ENCODE measurements at regions not wholly inside any gene's neighbourhood (a gene's known extent, or its start where the extent isn't known, plus 50 kb on each side); places are given as distances from the start of the nearest gene placed in this dataset.

DNA sequence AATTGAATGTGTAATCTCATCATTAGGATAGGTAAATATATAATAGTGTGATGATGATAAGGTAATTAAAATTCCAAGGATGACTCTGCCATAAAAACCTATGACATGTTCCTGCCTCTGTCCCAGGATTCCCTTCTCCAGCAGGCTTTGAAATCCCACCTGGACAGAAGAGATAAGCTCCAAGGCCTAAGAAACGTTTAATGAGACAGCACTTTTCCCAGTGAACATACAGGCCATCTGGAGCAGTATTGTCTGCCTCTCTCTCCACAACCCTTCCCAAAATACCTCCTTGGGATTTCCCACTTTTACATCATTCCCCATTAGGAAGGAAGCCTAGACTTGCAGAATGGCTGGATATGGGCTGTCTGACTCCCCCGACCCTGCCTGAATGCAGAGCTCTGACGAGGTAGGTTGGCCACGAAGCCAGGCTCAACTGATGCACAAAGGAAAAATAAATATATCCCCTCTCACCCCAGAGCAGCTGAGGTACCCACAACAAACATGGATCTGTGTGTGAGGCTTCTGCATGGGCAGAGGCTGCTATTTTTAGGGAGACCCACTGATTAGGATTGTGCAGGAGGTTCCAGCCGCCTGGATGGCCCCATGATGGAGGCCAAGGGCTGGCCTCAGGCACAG, 71.0 kb downstream of the TMPRSS5 start:
- no peak for DNase-seq

DNA sequence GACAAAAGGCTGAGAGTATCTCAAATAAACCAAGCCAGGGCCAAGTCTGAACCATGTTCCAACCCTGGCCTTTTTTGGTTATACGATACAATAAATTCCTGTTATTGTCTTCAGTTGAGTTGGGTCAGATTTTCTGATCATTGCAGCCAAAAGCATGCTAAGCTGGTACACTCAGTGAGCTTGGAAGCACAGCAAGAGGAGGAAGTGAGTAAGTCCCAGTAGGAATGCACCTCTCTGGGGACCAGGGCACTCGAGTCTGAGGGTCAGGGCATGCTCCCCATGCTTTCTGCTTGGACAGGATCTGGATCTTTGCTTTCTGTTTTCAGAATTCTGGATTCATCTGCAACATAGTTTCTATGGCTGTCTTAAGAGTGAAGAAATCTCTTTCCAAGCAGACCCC, 73.1 kb downstream of the TMPRSS5 start:
- DNase-seq: no peak

DNA sequence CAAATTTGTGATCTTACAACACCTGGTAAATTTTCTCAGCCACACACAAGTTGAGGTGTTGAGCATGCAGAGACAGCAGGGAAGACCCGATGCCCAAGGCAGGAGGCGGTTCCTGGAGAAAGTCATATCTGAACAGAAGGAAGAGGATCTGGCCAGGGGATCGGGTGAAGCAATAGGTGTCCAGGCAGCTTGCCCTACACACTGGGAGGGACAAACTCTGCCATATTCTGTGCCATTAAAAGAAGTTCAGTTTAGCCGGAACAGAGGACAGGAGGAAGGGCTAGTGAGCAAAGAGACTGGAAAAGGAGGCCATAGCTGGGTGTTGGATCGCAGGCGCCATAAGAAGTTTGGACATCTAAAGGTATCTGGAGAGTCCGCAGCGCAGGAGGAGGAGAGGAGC, 76.5 kb downstream of the TMPRSS5 start:
- DNase-seq: no peak

DNA sequence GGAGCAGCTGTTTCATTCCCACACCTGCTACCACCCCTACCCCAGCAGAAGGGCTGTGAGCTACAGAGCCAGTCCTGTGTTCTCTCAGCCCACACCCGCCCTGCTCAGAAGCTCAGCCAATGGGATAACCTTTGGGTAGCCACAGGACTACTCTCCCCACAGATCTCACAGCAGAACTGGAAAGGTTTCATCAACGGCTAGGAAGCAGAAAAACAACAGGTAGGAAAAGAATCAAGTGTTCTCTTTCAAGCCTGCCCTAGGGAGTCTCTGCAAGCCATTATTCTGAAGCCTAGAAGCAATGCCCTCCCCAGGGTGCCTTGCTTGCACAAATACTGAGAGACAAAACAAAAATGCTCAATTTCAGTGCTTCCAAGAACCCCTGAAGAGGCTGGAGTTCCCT, 77.2 kb downstream of the TMPRSS5 start:
- DNase-seq: no peak

DNA sequence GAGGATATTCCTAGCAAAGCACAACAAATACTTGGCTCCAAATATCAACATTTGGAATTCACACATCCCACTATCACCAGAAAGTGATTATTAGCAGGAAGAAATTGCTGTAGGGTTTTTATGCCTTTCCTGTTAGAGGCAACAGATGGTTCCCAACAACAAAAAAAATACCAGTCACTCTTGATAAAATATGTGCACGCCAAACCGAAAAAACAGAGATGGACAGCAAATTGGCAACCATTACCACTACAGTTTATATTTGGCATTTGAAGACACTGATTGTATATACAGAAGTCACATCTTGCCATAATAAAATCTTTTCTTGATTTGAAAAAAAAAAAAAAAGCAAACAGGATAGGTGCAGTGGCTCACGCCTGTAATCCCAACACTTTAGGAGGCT, 78.2 kb downstream of the TMPRSS5 start:
- DNase-seq: no peak

DNA sequence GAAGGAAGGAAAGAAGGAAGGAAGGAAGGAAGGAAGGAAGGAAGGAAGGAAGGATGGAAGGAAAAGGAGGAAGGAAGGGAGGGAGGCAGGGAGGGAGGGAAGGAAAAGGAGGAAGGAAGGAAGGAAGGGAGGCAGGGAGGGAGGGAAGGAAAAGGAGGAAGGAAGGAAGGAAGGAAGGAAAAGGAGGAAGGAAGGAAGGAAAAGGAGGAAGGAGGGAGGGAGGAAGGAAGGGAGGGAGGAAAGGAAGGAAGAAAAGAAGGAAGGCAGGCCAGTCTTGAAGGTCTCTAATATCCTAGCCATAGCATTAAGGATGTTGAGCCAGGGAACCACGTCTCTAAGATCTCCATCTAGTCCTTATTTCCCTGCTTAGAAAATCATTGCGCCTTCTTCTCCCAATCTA, 78.8 kb downstream of the TMPRSS5 start:
- DNase-seq: no peak

DNA sequence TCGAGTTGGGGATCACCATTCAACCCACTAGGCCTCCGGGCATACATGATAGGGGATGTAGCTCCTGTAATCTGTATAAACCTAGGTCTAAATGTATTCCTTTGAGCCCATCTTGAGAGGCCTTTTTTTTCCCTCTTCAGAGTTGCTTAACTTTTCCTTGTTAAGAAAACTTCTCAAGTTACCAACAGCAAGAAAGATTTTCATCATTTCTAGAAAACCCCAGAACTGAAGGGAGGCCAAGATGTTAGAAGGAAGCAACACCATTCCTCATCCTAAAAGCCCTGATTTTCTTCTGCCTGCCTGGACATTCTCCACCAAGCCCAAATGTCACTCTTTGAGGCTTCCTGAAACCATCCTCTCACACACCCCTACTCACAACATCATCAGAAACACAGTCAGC, 79.4 kb downstream of the TMPRSS5 start:
- no peak for DNase-seq

DNA sequence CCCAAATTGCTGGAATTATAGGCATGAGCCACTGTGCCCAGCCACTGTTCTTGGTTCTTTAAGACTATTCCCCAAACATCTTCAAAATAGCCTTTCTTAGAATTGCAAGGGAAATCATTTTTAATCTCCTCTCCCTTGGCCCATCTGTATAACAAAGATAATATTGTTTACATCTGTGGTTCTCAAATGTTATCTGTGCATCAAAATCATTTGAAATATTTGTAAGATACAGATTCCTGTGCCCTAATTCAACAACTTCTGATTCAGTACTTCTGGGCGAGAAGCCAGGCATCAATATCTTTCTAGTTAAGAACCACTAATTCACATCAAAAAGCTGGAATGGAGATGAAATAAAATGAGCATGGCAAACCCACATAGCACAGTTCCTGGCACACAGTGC, 83.0 kb downstream of the TMPRSS5 start:
- no peak for DNase-seq

DNA sequence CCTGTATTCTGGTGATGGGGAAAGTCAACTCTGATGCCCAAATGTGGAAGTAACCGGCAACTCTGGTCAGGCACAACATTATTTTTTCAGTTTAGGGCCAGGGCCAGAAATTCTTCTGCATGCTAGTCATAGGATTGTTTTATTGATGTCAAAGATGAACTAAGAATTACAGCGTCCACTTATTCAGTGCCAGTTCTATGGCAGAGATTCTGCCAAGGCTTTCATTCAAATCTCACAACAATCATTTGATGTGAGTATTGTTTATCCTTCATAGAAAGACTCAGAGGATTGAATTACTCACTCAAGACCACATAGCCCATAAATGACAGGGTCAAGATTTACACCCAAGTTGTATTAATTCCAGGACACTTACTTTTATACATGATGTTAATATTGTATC, 87.7 kb downstream of the TMPRSS5 start:
- DNase-seq: no peak

DNA sequence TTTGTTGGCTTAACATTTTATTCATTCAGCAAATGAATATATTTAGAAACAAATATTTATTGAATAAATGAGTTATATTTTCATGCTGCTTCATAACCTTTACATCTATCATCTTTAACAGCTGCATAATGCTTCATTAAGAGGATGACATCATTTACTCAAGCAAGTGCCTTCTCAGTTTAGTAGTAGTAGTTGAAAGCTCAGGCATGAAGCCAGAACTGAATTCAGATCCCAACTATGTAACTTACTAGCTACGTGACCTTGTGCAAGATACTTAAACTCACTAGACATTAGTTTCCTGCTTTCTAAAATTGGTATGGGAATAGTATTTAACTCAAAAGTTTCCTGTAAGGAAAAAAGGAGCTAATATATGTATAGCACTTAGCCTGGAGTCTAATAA, 90.3 kb downstream of the TMPRSS5 start:
- DNase-seq: no peak

DNA sequence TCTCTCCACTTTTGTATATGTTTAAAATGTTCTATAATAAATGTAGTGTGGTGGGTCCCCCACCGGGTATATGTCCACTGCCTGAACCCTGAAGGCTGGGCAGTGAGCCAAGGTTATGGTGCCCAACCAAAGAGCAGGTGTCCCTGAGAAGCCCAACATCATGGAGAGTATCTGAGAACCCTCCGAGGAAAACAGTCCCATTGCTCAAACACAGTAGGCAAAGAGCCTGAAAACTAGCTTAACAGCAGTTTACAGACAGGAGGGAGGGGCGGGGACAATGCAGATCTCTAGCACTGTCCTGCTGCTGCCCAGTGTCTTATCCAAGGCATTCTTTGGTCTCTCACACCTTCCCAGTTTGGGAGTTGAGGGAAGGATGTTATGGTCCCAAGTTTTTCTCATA, 91.0 kb downstream of the TMPRSS5 start:
- DNase-seq: no peak

DNA sequence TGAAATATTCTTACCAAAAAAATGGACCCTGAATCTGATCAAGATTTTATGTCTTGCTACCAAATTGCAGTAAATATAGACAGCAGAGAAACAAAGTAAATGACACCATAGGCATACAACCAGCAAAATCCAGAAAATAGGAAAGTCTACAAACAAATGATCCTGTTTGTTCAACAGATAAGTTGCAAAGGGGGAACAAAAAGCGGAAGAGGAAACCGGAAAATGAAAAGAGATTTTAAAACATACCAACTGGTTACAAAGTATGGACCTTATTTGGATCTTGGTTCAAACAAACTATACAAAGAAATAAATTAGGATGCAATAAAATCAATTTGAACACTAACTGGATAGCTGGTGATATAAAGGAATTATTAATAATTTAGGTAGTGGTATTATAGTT, 92.0 kb downstream of the TMPRSS5 start:
- no peak for DNase-seq

DNA sequence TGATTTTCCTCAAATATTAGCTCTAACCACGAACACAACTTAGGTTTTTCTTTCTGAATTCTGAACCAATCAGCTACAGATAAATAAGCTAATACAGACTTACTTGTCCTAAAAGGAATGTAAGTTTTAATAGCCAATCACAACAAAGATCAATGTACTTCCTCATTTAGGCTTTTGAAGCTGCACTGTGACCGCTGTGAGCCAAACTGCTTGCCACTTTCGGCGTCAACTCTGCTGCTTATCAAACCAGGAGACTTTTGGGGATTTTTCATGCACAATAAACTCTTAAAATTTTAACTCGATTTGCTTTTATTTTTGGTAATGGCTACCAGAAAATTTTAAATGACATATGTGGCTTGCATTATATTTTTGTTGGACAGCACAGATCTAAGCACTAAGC, 92.5 kb downstream of the TMPRSS5 start:
- DNase-seq: no peak

DNA sequence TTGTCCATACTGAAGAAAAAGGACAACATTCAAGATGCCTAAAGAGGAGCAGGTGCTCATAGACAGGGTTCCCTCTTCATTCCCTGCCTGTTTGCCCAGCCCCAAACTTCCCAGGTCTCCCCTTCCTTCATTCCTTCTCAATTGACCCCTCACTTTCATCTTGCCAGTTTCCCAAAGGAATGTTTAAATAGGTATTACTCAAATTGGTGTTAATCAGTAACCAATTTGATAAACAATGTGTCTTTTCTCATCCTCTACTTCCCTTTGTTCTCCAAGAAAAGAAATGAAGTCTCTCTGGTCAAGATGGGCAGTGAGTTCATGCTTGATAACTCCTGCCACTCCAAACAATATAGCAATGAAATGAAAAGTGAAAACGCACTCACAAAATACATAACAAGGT, 101.9 kb downstream of the TMPRSS5 start:
- no peak for DNase-seq

DNA sequence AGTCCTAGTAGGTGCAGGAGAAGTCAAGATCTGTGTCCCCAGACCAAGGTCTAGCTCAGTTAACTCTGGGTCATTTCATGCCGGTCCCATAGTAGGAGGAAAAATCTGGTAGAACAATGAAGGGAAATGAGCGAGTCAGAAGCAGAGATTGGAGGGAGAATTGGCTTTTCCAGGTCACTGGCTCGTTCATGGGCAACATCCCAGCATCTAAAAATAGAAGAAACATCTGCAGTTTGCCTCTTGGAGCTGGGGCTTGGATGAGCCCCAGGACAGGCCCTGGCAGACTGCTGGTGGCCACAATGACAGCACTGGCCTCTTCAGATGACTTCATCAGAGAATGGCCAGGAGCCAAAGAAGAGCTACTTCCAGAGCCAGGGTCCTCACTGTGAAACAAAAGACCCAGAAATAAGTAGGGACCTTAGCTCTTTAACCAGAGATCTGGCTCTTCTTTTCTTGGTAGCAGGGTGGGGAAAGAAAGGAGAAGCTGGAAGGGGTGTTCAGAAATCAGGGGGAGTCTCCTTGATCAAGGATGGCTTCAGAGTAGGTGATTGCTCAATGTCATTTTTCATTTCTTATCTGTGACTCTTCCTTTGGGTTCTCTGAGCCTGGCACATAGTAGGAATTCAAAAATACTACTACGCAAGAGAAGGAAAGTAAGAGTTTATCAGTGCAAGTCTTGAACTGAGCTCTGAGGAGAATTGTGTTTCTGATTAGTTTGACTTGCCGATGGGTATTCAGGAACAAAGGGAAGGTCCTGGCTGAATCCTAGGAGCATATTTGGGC, 102.6 kb downstream of the TMPRSS5 start:
- no peak for DNase-seq

DNA sequence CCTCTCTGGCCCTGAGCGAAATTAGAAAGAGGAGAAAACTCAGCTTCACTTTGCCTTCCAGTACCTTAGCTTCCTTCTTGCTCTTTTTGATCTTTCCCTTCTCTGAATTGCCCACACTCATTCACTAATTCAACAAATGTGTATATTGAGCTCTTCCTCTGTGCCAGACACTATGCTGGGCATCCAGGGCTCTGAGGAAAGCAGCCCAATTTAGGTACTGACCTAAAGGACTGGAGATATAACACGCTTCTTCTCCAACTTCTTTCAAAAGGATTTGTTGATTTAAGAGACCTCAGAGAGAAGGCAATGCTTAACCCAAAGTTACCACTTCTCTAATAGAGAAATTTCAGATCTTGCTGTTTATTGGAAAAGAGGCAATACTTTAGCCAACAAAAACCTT, 103.6 kb downstream of the TMPRSS5 start:
- DNase-seq: no peak

DNA sequence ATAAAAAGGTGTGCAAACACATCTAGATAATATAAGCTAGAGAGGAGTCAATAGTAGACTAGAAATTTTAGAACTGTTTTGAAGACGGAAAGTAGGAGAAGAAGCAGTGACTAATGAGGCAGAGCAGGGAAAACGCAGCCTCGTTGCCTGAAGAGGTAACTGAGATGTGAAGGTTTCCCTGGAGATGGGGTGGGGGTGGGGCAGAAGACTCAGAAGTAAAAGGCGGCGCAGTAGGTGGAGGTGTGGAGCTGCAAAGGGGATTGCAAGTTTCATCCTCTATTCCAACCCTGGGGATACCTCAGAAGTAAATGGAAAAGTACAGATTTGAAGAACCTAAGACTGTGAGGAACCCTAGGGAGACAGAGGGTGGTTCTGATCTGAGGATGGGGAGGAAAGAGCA, 109.5 kb downstream of the TMPRSS5 start:
- DNase-seq: no peak

DNA sequence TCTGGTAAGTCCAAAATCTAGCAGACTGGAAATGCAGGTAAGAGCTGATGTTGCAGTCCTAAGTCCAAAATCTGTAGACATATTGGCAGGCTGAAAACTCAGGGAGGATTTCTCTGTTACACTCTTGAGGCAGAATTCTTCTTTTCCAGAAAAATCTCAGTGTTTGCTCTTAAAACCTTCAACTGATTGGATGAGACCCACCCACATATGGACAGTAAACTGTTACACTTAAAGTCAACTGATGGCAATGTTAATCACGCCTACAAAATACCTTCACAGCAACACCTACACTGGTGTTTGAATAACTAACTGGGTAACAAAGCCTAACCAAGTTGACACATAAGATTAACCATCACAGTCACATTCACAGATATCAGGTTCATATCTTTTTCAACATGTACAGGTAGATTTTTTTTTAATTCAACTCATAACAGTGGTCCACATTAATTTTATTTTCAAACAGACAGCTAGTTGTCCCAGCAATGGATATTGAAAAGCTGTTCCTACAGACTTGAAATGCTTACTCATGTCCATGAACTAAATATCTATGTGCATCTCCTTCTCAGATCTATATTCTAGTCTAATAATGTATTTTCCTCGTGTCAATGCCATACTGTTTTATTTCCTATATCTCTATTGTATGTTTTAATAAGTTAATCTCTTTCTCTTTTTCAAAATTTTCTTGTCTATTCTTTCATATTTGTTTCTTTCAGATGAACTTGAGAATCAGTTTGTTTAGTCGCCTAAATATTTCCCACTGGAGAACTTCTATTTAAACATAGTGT, 110.1 kb downstream of the TMPRSS5 start:
- DNase-seq: no peak

DNA sequence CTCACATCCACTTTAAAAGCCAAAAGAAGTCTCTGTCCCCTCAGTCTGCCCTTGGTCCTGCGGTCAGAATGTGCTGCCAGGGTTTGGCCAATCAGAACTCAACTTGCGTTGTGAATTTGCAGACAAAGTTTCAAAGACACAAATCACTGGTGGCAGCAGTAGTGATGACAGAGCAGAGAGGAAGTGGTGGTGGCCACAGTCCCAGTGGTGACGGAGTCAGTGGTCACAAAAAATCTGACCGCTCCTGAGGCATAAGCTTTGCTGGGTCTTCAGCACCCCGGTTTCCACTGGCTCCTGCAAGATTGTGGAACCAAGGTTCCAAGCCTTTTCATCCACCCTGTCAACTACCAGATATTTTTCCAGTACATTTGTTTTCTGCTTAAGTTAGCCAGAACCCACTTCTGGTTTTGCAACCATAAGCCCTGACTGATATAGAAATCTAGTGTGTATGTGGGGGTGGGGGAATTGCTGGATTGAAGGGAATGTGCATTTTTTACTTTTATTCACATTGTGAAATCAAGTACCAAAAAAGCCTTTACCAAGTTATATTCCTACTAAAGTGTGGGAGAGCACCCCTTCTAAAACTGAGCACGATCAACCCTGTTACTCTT, 112.3 kb downstream of the TMPRSS5 start:
- DNase-seq: no peak

DNA sequence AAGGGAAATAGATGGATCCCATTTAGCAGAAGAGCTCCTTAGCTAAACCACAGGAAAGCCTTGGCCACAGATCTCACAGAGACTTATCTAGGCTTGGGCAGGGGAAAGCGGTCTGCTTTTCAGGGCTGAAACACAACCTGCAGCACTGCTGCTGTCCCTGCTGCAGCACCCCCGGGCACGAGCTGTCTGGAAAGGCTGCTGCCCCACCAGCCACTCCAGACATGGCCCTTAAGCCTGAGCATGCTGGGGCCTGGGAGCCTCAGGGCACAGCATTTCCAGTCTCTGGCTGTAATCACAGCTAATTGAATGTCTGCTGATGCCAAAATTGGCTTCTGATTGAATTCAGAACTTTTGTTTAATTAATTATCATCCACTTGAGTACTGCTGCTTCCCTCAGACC, 115.0 kb downstream of the TMPRSS5 start:
- no peak for DNase-seq

DNA sequence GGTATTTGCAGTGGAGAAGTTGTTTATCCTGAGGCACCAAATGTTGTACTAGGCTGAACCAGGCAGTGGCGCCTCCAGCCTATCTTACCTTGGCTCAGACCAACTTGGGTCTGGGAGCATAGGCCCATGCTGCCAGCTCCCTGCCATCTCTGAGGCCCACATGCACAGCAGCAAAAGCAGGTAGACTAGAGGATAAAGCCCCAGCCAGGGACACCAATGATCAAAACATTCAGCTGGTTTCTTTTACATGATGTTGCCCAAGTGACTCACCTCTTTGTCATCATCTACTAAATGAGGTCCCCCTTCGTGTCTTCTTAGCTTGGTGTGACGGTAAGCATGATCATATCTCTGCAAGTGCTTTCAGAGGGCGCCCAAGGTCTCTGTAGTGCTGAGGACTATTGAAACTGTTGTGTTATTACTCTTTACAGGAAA, 112.1 kb upstream of the DRD2 start:
- no peak for DNase-seq

DNA sequence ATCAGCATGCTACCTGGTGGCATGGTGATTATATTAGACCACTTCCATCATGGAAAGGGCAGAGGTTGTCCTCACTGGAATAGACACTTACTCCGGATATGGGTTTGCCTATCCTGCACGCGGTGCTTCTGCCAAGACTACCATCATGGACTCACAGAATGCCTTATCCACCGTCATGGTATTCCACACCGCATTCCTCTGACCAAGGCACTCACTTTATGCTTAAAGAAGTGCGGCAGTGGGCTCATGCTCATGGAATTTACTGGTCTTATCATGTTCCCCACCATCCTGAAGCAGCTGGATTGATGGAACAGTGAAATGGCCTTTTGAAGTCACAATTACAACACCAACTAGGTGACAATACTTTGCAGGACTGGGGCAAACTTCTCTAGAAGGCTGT, 109.2 kb upstream of the DRD2 start:
- DNase-seq: no peak

DNA sequence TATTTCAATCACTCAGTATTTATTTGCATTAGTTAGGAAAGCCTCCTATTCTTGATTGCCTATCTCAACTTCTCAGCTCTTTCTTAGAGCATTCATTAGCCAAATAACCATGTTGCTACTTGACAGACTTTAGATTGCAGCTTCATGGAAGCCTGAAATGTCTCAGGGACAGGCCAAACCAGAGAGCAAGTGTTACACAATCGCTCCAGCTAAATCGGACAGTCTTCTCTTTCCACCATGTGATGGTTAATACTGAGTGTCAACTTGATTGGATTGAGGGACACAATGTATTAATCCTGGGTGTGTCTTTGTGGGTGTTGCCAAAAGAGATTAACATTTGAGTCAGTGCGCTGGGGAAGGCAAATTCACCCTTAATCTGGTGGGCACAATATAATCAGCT, 106.5 kb upstream of the DRD2 start:
- no peak for DNase-seq
